ENCODE measurements at regions not wholly inside any gene's neighbourhood (a gene's known extent, or its start where the extent isn't known, plus 50 kb on each side); places are given as distances from the start of the nearest gene placed in this dataset.

- Histone ChIP-seq H3K4me2 (no peak overlapping the region), H3F3A (replicated peaks; ENCODE audit: insufficient read depth) (no peaks in the 10 kb centered on the region), H3K9me3 (no peaks in the 10 kb centered on the region), H4K20me1 (ENCODE audit: insufficient read depth) (no peaks in the 10 kb centered on the region), H3K79me2 (ENCODE audit: insufficient read depth) (no peaks in the 10 kb centered on the region), H3K4me1 (ENCODE audit: control insufficient read depth in 1 of 2, insufficient read depth in 2 of 2, low read depth in 1 of 2, low read length in 1 of 2) (peaks cover 0 to 3% of the 10 kb centered on the region in 2 experiments; a peak in 2 of 4 replicates), H3K27ac (ENCODE audit: low read depth in 2 of 2, low read length in 1 of 2) (no peak overlapping the region), H3K36me3 (replicated peaks in 1 of 2; ENCODE audit: control insufficient read depth in 1 of 2, insufficient read depth in 2 of 2, low read length in 1 of 2) (no peaks in the 10 kb centered on the region), H3K27me3 (ENCODE audit: insufficient read depth) (no peaks in the 10 kb centered on the region), H3K9ac (no peak overlapping the region), H2AFZ (ENCODE audit: low read depth) (no peak overlapping the region), H3K4me3 (ENCODE audit: low read depth in 2 of 2, low read length in 1 of 2) (no peak overlapping the region), H3K9me2 (no peaks in the 10 kb centered on the region)
- ChIA-PET POLR2A (no interaction called here), CTCF (no interaction called here)
- 80% methylated on average over 4 of the region's 4 CpGs for WGBS (ENCODE audit: low lambda C conversion rate)
- peak; percentile 13 for DNase-seq
- no peak for TF ChIP-seq PBX3 (IDR thresholded peaks at IDR 0.05)
- no peak for TF ChIP-seq REST (IDR thresholded peaks at IDR 0.05; ENCODE audit: low read depth, low read length)
- no peak for TF ChIP-seq JUND (IDR thresholded peaks at IDR 0.05)
- TF ChIP-seq RFX5 (IDR thresholded peaks at IDR 0.05; ENCODE audit: low read length) = peak; percentile 59; the same call in 1 of the 2 replicates
Measured at GRCh38 chr3:181987736-181988135, 276.0 kb downstream of the SOX2 start.

GRCh38 chr3:181998828-181999227, 287.1 kb downstream of the SOX2 start:
- no peak overlapping the region for H3K4me3 ChIP-seq (ENCODE audit: low read depth in 2 of 2, low read length in 1 of 2)
- no peak overlapping the region for H3K4me2 ChIP-seq
- POLR2A ChIA-PET = no interaction called here
- no peaks in the 10 kb centered on the region for H3K4me1 ChIP-seq (ENCODE audit: control insufficient read depth in 1 of 2, insufficient read depth in 2 of 2, low read depth in 1 of 2, low read length in 1 of 2)
- no peak for DNase-seq
- no peaks in the 10 kb centered on the region for H3K27me3 ChIP-seq (ENCODE audit: insufficient read depth)
- H3K9me3 ChIP-seq = no peaks in the 10 kb centered on the region
- H3K79me2 ChIP-seq (ENCODE audit: insufficient read depth) = no peaks in the 10 kb centered on the region
- TF ChIP-seq EP300 (IDR thresholded peaks at IDR 0.05; ENCODE audit: borderline replicate concordance in 1 of 2, low read depth in 1 of 2, low read length in 1 of 2) (no peak), FOXM1 (IDR thresholded peaks at IDR 0.05; ENCODE audit: low read depth) (no peak), TAF1 (IDR thresholded peaks at IDR 0.05; ENCODE audit: borderline replicate concordance, low read depth, low read length) (no peak), RCOR1 (IDR thresholded peaks at IDR 0.05; ENCODE audit: low read length) (no peak), CHD2 (IDR thresholded peaks at IDR 0.05; ENCODE audit: low read length, partially characterized antibody) (no peak), IRF3 (IDR thresholded peaks at IDR 0.05; ENCODE audit: low read depth, low read length) (no peak), YY1 (IDR thresholded peaks at IDR 0.05; ENCODE audit: low read depth) (no peak), POLR2AphosphoS5 (IDR thresholded peaks at IDR 0.05; ENCODE audit: low read depth, low read length) (no peak), REST (IDR thresholded peaks at IDR 0.05; ENCODE audit: low read depth, low read length) (no peak), USF2 (IDR thresholded peaks at IDR 0.05; ENCODE audit: borderline replicate concordance, low read depth, low read length) (no peak), MXI1 (IDR thresholded peaks at IDR 0.05; ENCODE audit: low read depth, low read length) (no peak), PBX3 (IDR thresholded peaks at IDR 0.05) (no peak), GATA2 (CRISPR knock-in tag; IDR thresholded peaks at IDR 0.05) (no peak), RXRA (IDR thresholded peaks at IDR 0.05; ENCODE audit: borderline replicate concordance, low read depth) (no peak)
- 49% methylated on average over 4 of the region's 4 CpGs for WGBS (ENCODE audit: low lambda C conversion rate)
- no peaks in the 10 kb centered on the region for H3K9me2 ChIP-seq
- no peaks in the 10 kb centered on the region for H4K20me1 ChIP-seq (ENCODE audit: insufficient read depth)
- CTCF ChIA-PET = no interaction called here
- H2AFZ ChIP-seq (ENCODE audit: low read depth) = no peak overlapping the region
- no peaks in the 10 kb centered on the region for H3K36me3 ChIP-seq (replicated peaks in 1 of 2; ENCODE audit: control insufficient read depth in 1 of 2, insufficient read depth in 2 of 2, low read length in 1 of 2)
- H3K27ac ChIP-seq (ENCODE audit: low read depth in 2 of 2, low read length in 1 of 2) = no peak overlapping the region
- no peaks in the 10 kb centered on the region for H3F3A ChIP-seq (replicated peaks; ENCODE audit: insufficient read depth)
- H3K9ac ChIP-seq = no peak overlapping the region

Data from SK-N-SH (cell line).